BE2C (cell line): ENCODE measurements at regions not wholly inside any gene's neighbourhood (a gene's known extent, or its start where the extent isn't known, plus 50 kb on each side); places are given as distances from the start of the nearest gene placed in this dataset.

Experiments used
- DNase-seq: peaks from one replicate; pipeline ENCODE4 v3.0.0-alpha.2; 2020
- H3K27me3 ChIP-seq: fragments of 250-450 bp; sonication (Bioruptor Pico); 2 replicates; pipeline ENCODE4 v1.5.1; 2020; ENCODE audit warnings: mild to moderate bottlenecking
- H3K36me3 ChIP-seq: fragments of 250-450 bp; sonication (Bioruptor Pico); 2 replicates; pipeline ENCODE4 v1.5.1; 2020; ENCODE audit warnings: mild to moderate bottlenecking
- H3K4me1 ChIP-seq: fragments of 250-450 bp; sonication (Bioruptor Pico); 2 replicates; pipeline ENCODE4 v1.5.1; 2020
- H3K4me3 ChIP-seq: 2 replicates; pipeline ENCODE4 v1.5.1; 2011; ENCODE audit warnings: low read depth, low read length
- H3K9me3 ChIP-seq: fragments of 250-450 bp; sonication (Bioruptor Pico); 2 replicates; pipeline ENCODE4 v1.5.1; 2020
- CTCF ChIP-seq: IDR thresholded peaks from 2 replicates; pipeline ENCODE4 v1.5.1; 2012; ENCODE audit warnings: mild to moderate bottlenecking, low read depth, low read length

DNA sequence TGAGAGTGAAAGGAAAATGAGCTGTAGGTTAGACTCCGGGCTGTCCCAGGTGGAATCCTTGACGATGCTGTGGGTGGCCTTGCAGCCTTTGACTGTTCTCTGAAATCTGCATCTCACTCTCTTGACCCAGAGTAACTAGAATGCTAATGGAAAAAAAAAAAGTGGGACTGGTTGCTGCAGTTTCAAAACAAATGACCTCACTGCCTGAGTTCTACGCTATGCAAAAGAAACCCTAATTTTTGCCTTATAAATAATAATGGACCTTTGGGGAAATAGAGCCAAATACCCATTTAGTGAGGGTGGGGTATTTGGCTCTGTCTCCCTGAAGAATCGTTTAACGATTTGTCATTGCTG is 309.7 kb upstream of the C2CD4B start:
- Histone ChIP-seq H3K4me1 (no peaks in the 10 kb centered on the region; the same call in 1 of the 2 replicates), H3K4me3 (no peak overlapping the region), H3K36me3 (no peaks in the 10 kb centered on the region), H3K27me3 (no peaks in the 10 kb centered on the region), H3K9me3 (no peaks in the 10 kb centered on the region)
- no peak for DNase-seq
- no peak for TF ChIP-seq CTCF

DNA sequence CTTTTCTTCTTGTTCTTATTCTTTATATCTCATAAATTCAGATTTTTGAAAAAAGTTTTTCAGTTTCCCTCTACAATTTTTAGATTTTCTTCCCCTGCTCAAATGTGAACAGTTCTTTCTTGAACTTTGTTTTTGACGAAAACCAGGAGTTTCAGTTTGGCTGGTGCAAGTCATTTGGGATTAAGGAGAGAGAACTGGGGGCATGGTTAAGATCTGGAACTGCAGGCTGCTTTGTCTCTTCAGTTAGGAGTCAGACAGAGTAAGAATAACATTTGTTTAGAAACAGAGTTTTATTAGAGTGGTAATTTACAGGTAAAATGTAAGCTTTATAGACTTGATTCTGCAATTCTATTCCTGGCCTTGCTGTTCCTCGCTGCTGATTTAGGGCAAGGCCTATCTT is 310.5 kb upstream of the C2CD4B start:
- Histone ChIP-seq H3K4me3 (no peak overlapping the region), H3K4me1 (no peaks in the 10 kb centered on the region; the same call in 1 of the 2 replicates), H3K36me3 (no peaks in the 10 kb centered on the region), H3K9me3 (no peaks in the 10 kb centered on the region), H3K27me3 (no peaks in the 10 kb centered on the region)
- DNase-seq: no peak
- TF ChIP-seq CTCF: no peak

- no peaks in the 10 kb centered on the region for H3K27me3 ChIP-seq
- no peaks in the 10 kb centered on the region for H3K4me1 ChIP-seq
- no peak overlapping the region for H3K4me3 ChIP-seq
- no peak for DNase-seq
- no peaks in the 10 kb centered on the region for H3K9me3 ChIP-seq
- no peak for TF ChIP-seq CTCF
- no peaks in the 10 kb centered on the region for H3K36me3 ChIP-seq
Measured at GRCh38 chr15:62476163-62476562, 311.1 kb upstream of the C2CD4B start.

GRCh38 chr15:62477929-62478328 is 312.8 kb upstream of the C2CD4B start:
- H3K4me1 ChIP-seq: peaks cover 4% of the 10 kb centered on the region
- no peaks in the 10 kb centered on the region for H3K27me3 ChIP-seq
- H3K9me3 ChIP-seq: no peaks in the 10 kb centered on the region
- H3K36me3 ChIP-seq: no peaks in the 10 kb centered on the region
- no peak for DNase-seq
- no peak overlapping the region for H3K4me3 ChIP-seq
- TF ChIP-seq CTCF: no peak

GRCh38 chr15:62482785-62483429 is 317.8 kb upstream of the C2CD4B start:
- Histone ChIP-seq H3K27me3 (no peaks in the 10 kb centered on the region), H3K4me1 (peaks cover 16% of the 10 kb centered on the region), H3K36me3 (no peaks in the 10 kb centered on the region), H3K4me3 (no peak overlapping the region), H3K9me3 (no peaks in the 10 kb centered on the region)
- TF ChIP-seq CTCF: peak; percentile 57
- peak; percentile 51 for DNase-seq

DNA sequence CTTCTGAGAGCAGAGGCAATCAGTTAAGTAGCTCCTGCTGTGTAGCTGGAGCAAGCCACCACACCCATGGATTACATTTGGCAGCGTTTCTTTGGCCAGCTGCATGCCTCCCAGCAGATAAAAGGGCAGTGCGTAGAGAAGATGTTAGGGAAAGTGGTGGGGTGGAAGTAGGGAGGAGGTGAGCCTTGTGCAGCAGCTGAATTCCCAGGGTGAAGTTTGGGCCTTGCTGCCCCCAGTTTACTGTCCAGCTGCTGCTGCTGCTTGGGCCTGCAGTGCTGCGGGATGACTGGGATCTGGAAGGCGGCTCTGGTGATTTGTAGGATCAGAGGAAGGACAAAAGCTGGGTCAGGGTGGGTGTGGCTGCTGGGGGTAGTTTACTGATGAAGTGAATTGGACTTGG is 318.7 kb upstream of the C2CD4B start:
- Histone ChIP-seq H3K9me3 (no peaks in the 10 kb centered on the region), H3K27me3 (no peaks in the 10 kb centered on the region), H3K4me3 (no peak overlapping the region), H3K36me3 (no peaks in the 10 kb centered on the region), H3K4me1 (peaks cover 16% of the 10 kb centered on the region)
- no peak for TF ChIP-seq CTCF
- peak; percentile 30 for DNase-seq
